LHCN-M2 (cell line): ENCODE measurements at regions not wholly inside any gene's neighbourhood (a gene's known extent, or its start where the extent isn't known, plus 50 kb on each side); places are given as distances from the start of the nearest gene placed in this dataset.
"Not testable (repeated sequence)": the region's sequence is repeated elsewhere in the genome, so short reads cannot be mapped to it uniquely, and the experiment has no call there.

ENCODE experiments used
- DNase-seq: peaks from one replicate; pipeline ENCODE4 v3.0.0-alpha.2; 2012; ENCODE audit warnings: low read depth

- DNase-seq: not testable (repeated sequence)
These were observed 188.0 kb downstream of the MMUT start for GRCh38 chr6:49274809-49275769.

- peak; percentile 62 for DNase-seq
These were observed 193.9 kb downstream of the MMUT start for GRCh38 chr6:49269190-49269589.

DNA sequence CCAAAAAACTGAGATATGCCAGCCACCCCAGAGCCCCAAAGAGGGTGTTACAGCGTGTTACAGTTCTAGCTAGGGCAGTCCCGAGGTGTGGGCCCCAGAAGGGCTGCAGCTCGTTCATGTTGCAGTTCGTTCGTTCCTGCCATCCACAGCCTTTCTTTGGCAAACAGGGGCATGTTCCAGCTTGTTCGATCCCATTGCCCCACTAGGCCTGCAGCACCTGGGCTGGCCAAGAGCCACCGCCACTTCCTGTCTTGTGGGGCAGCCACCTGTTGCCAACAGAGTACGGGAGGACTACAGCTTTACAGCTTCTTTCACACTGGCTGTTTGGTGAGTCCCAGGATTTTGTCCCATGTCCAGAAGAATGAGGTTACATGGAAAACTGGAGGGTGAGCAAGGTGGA is 198.1 kb downstream of the MMUT start:
- DNase-seq: no peak

- DNase-seq: no peak
These were observed 198.6 kb downstream of the MMUT start for GRCh38 chr6:49264496-49264895.

DNA sequence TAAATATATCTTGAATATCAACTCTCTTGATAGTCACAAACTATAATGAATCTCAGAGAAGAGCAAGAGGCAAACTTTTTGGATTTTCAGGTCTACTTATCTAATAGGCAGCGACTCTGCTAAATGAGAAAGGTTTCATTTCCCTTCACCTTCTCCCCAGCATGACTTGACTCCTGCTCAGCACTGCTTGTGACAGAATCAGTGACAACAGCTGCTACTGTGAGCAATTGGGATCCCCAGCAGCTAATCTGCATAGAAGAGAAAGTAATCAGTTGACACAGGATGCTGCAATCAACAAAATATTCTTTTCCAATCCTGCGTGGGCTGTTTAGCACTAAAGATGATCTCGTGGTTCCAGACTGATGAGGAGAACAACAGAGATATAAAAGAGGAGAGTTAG is 205.5 kb downstream of the MMUT start:
- peak; percentile 15 for DNase-seq

DNA sequence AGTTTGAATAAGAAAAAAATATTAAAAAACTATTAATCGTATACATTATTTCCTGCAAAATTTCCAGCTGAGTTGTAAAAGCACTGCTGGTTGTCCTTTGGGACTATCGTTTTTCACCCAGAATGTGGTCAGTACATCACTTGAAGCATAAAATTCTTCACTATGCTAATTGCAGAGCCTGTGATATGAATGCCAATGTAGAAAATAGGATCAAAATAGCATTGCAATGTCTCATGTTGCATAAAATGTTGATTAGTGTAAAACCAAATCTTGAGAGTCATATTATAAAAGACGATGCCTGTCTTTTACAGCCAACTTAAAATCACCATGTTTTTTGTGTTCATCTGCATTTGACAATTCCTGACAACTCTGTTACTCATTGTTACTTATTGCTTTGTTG is 207.7 kb downstream of the MMUT start:
- no peak for DNase-seq

DNA sequence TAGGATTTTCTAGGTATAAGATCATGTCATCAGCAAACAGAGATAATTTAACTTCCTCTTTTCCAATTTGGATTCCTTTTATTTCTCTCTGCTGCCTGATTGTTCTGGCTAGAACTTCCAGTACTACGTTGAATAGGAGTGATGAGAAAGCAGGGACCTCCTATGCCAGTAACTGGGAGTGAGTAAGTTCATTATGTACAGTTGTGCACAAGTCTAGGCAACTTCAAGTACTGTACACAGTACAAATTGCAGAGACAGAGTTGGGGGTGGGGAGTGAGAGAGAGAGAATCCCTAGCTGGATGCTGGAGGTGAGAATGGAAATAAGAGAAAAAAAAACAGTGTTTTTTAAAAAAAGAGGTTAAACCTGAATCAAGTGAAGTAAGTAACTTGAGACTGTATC is 210.2 kb downstream of the MMUT start:
- no peak for DNase-seq

DNA sequence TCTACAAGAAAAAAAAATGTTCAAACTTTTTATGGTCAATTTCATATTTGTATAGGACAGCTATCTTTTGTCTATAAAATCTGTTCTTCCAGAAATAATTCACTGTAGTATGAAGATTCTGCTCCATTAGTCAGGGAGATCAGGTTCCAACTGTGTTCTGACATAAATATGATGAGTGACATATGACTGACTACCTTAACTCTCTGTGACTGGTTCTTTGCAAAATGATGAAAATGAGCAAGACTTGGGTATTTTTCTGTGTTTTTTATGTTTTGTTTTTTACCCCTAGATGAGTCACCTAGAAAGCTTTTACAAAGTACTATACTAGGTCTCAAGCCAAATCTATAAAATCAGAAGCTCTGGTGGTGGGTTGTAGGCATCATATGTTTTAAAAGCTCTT is 229.6 kb downstream of the MMUT start:
- peak; percentile 42 for DNase-seq

DNA sequence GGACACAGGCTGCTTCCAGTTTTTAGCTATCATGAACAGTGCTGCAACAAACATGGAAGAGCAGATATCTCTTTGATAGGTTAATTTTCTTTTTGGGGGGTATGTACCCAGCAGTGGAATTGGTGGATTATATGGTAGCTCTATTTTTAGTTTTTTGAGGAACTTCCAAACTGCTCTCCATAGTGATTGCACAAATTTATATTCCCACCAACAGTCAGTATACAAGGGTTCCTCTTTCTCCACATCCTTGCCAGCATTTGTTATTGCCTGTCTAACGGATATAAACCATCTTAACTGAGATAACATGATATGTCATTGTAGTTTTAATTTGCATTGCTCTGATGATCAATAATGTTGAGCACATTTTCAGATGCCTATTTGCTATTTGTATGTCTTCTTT is 237.6 kb downstream of the MMUT start:
- no peak for DNase-seq

DNA sequence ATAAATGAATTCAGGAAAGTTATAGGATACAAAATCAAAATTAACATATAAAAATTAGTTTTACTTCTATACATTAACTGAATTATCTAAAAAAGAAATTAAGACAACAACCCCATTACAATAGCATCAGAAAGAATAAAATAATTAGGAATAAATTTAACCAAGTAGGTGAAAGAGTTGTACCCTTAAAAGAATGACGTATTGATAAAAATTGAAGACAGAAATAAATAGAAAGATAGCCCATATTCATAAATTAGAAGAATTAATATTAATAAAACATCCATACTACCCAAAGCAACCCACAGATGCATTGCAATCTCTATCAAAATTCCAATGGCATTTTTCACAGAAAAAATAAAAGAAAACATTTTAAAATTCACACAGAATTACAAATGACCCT is 242.8 kb downstream of the MMUT start:
- DNase-seq: no peak

DNA sequence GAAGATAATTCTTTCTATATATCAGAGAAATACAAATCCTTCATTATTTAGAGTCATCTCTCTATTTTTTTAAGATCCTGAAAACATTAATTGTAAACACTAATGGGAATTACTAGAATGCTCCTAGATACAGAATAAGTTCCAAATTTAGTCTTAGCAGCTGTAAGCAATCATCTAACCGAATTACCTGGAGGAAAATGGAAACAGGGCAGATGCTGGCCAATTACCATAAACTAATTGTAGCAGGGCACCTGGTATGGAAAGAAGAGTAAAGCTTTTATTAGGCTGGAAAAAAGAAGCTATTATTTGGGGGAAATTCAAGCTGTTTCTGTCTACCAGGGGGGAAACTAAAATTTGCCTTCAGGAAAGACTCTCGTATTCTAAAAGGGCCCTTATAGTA is 257.5 kb downstream of the MMUT start:
- no peak for DNase-seq

GRCh38 chr6:49202924-49203536 is 260.0 kb downstream of the MMUT start:
- peak; percentile 5 for DNase-seq

GRCh38 chr6:49198015-49198414 is 265.0 kb downstream of the MMUT start:
- DNase-seq: no peak

- DNase-seq: not testable (repeated sequence)
These were observed 300.7 kb downstream of the MMUT start for GRCh38 chr6:49162379-49162778.

DNA sequence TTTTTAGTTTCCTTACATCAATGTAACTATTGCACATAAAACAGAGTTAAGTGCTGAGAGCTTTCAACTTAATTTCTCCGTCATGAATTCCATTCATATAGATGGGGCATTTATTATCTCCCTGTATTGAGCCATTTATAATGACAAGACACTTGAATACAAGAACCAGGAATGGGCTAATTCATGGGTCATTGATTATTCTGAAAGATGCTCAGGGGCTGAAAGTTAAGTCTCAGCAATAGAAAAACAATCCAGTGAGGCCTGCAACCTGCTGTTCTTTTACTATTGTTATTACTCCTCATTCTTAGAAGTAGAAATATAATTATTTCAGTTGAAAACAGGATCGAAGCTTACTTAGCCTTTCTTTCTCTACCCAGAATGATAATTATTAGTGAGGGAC is 307.7 kb downstream of the MMUT start:
- no peak for DNase-seq

DNA sequence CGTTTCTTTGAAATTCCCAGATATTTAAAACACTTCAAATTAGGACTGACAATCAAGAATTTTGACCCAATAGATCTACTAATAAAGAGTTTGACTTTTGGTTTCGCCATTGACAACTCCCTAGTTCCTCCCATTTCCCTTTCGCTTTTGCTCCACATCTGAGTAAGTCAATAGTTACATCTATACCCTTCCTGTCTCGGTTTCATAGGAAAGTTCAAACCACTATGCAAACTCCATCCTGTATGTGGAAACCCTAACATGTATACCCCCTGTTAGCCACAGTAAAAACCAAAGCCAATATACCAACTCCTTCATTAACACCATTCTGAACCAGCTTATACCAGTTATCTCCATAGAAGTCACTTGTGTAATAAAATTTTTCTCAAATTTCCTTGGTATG is 311.1 kb downstream of the MMUT start:
- no peak for DNase-seq

DNA sequence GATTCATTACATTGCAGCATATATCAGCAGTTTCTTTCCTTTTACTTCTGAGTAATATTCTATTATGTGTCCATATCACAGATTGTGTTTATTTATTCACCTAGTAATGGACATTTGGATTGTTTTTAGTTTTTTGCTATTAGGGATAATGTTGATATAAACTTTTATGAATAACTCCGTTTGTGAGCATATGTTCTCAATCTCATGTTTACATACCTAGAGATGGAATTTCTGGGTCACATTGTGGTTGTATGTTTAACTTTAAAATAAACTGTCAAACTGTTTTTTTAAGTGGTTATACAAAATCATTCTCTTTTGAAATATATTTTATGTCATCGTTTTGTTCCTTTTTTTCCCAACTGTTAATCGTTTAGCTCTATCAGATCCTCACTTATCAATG is 311.6 kb downstream of the MMUT start:
- DNase-seq: peak; percentile 1

GRCh38 chr6:49151033-49151432 is 312.0 kb downstream of the MMUT start:
- no peak for DNase-seq

- no peak for DNase-seq
These were observed 317.8 kb downstream of the MMUT start for GRCh38 chr6:49145280-49145679.

- DNase-seq: no peak
These were observed 320.5 kb downstream of the MMUT start for GRCh38 chr6:49142421-49143151.

DNA sequence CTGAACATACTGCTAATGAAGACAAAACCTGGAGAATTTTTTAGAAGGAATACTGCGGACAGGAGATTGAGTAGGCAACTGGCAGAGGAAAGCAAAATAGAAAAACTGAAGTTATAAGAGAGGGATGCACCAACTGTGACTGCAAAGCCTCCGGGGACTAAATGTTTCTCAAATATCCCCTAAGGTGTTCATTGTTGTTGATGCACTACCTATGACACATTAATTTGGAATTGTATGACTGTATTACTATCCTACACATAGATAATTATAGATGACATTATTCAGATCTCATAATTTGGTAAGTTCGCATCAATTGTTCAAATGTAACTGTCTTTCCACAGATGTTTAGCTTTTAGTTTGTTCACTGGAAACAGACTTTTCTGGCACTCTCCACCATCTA is 341.1 kb downstream of the MMUT start:
- DNase-seq: no peak

DNA sequence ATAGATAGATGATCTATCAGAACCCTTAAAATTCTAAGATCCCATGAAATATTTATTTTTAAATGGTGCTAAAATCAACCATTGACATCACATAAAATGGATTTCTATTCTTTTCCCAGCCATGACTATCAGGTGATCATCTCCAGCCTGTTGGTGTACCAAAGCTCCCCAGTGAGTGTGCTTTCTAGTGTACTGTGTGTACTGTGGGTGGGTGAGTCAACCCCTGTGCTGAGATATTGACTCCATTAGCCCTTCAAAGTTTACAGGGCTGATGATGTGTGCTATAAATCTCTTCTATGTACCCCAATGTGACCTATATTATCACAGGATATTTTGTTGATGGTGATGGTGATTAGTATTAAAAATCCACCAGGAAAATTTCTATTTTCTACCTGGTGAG is 344.6 kb downstream of the MMUT start:
- peak; percentile 32 for DNase-seq
